Activated CD8-positive, alpha-beta memory T cell treated with anti-CD3 and anti-CD28 coated beads, Interleukin-2, amount 10 ng/mL, durations not matched to agents 7 days and 5 days (primary cell): ENCODE measurements at regions not wholly inside any gene's neighbourhood (a gene's known extent, or its start where the extent isn't known, plus 50 kb on each side); places are given as distances from the start of the nearest gene placed in this dataset.

Experiments used
- ATAC-seq: fragments of 150-1000 bp; cut with Tn5 transposase; one replicate; pipeline ENCODE4 v1.10.0; 2021; ENCODE audit warnings: moderate library complexity
- CTCF ChIA-PET: fragments of 350-600 bp; sonication (Branson Sonifier 250); formaldehyde crosslinking; loops from one replicate; lab custom pipeline; 2021; ENCODE audit warnings: antibody characterized with exemption; lab: Charles Lee
- DNase-seq: peaks from one replicate; pipeline ENCODE4 v3.0.0-alpha.2; 2020
- H3K27ac Mint-ChIP-seq: one replicate; pipeline ENCODE4 v1.8.0; 2021; ENCODE audit warnings: mild to moderate bottlenecking, mixed read lengths
- H3K27me3 Mint-ChIP-seq: one replicate; pipeline ENCODE4 v1.8.0; 2021; ENCODE audit warnings: mixed read lengths
- H3K36me3 Mint-ChIP-seq: one replicate; pipeline ENCODE4 v1.8.0; 2021; ENCODE audit warnings: mild to moderate bottlenecking, mixed read lengths
- H3K4me1 Mint-ChIP-seq: one replicate; pipeline ENCODE4 v1.8.0; 2021; ENCODE audit warnings: mixed read lengths
- H3K4me3 Mint-ChIP-seq: one replicate; pipeline ENCODE4 v1.8.0; 2021; ENCODE audit warnings: mild to moderate bottlenecking, moderate library complexity, mixed read lengths
- H3K9me3 Mint-ChIP-seq: one replicate; pipeline ENCODE4 v1.8.0; 2022; ENCODE audit warnings: low read depth, mixed read lengths

GRCh38 chr2:9793156-9793917, 49.9 kb upstream of the TAF1B start:
- Mint-ChIP-seq H3K36me3 (peaks cover 7% of the 10 kb centered on the region), H3K27ac (no peak overlapping the region), H3K4me1 (peaks cover 20% of the 10 kb centered on the region), H3K27me3 (no peaks in the 10 kb centered on the region), H3K9me3 (no peaks in the 10 kb centered on the region), H3K4me3 (no peak overlapping the region)
- ATAC-seq, result no peak
- DNase-seq, result no peak
- CTCF ChIA-PET, result interaction anchor here (0.9 to 1.6 kb wide), 3 partner anchors 10 to 20 kb away, joined by 3 to 5 read pairs (median 4); no protein-coding TSS in a partner anchor
